GDM1 (cell line): ENCODE measurements at regions not wholly inside any gene's neighbourhood (a gene's known extent, or its start where the extent isn't known, plus 50 kb on each side); places are given as distances from the start of the nearest gene placed in this dataset.
A peak's percentile ranks its signal among the peaks of the same experiment; 100 is the strongest.
"Not testable (repeated sequence)": the region's sequence is repeated elsewhere in the genome, so short reads cannot be mapped to it uniquely, and the experiment has no call there.

Source experiments
- DNase-seq: peaks from one replicate; lab custom pipeline; 2025; lab: John Stamatoyannopoulos, UW

DNA sequence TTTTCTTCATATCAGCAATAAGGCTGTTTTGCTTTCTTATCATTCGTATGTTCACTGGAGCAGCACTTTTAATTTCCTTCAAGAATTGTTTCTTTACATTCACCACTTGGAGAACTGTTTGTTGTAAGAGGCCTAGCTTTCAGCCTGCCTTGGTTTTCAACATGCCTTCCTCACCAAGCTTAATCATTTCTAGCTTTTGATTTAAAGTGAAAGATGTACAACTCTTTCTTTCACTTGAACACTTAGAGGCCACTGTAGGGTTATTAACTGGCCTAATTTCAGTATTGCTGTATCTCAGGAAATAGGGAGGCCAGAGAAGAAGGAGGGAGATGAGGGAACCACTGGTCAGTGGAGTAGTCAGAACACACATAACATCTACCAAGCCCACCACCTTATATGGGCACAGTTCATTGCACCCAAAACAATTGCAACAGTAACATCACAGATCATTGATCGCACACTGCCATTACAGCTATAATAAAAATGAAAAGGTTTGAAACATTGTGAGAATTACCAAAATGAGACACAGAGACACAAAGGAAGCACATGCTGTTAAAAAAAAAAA is 181.4 kb upstream of the TUBA3C start:
- DNase-seq = no peak

- not testable (repeated sequence) for DNase-seq
These were observed 178.1 kb upstream of the TUBA3C start for GRCh38 chr13:19359697-19360096.

DNA sequence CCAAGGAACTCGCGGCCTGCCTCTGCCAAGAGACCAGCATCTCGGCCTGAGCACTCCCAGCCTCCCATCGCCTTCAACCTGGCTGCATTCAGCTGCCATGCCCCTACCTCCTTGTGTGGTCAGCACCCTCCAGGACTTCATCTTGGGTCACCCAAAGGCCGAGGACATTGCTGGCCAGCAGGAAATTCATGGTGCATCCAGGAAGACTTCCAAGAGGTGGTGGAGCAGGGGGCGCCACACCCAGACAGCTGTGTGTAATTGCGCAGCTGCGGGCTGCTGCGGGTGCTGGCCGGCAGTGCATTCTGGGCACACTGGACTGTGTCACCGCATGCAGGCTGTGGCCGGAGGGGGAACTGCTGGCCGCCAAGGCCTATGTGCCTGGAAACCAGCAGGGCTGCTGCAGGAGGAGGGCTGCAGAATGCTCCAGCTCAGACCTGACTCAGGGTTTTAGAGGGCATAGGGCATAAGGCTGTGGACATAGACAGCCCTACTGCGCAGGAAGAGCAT is 164.3 kb upstream of the TUBA3C start:
- DNase-seq = no peak

- no peak for DNase-seq
These were observed 163.5 kb upstream of the TUBA3C start for GRCh38 chr13:19345158-19345557.

GRCh38 chr13:19344585-19345120 is 163.0 kb upstream of the TUBA3C start:
- DNase-seq = not testable (repeated sequence)

DNA sequence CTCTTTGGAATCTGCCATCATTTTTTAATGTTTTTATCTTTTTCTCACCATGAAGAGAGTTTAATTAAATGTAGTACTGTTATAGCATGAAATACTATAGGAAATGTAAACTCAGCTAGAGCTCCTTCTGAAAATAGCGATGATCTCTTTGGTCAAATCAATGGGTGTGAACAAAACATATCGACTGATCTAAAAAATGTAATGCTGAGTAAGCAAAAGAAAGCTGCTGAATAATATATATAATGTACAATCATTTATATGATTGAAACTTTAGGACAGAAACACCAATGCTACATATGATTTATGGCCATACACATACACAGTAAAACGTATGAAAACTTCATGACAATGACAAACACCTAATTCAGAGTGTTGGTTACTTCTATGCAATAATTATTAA is 150.8 kb upstream of the TUBA3C start:
- DNase-seq = no peak

GRCh38 chr13:19329365-19329764 is 147.7 kb upstream of the TUBA3C start:
- DNase-seq = no peak

- no peak for DNase-seq
These were observed 142.7 kb upstream of the TUBA3C start for GRCh38 chr13:19324325-19324724.

GRCh38 chr13:19321222-19321621 is 139.6 kb upstream of the TUBA3C start:
- DNase-seq = no peak

DNA sequence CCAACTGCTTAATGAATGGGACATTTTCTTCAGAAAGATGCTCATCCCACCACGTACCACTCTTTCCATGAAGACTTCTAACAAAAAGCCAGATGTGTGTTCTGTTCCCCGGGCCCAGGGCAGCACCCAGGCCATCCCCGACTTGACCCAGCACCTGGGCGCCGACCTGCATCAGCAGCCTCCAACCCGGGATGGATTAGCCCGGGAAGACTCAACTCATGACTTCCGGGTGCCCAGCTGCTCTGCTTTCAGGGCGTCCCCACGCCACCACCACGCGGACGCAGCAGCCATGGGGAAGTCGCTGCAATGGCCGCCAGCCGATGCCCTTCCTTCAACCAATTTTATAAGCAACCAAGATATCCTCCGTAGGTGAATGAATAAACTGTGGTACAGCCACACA is 123.8 kb upstream of the TUBA3C start:
- no peak for DNase-seq

GRCh38 chr13:19289180-19289579 is 107.6 kb upstream of the TUBA3C start:
- DNase-seq = no peak

GRCh38 chr13:19283836-19284235 is 102.2 kb upstream of the TUBA3C start:
- no peak for DNase-seq

DNA sequence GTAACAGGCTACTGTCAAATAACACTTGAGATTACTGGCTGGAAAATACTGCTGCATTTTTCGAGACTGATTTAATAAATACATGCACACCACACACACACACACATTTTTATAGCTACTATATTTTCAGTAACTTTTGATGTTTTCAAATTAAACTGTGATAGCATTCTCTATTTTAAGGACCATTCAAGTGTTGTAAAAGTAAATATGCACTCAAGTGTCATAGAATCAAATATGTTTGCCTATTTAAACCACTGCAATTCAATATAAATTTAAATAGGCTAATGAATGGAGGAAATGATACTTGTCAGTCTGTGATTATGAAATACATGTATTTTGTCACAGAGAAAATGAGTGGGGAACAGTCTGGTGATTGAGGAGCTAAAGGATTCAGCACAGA is 86.7 kb upstream of the TUBA3C start:
- no peak for DNase-seq

DNA sequence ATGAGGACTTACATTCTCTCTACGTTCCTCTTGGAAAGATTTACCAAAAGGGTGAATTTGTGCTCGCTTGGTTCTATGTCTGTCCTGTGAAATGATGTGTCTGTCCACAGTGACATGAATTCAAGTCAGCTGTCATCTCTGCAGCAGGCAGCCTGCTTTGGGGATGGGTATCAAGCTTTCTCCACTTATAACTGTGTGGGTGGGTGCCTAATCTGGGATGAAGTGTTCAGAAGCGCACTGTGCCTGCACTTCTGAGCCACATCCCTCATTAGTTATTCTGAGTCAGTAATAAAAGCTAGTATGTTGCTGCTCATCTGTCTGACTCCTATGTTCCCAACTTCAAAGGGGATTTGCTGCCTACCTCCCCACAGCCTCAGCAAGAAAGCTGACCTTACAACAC is 86.1 kb upstream of the TUBA3C start:
- no peak for DNase-seq

- DNase-seq = peak; percentile 11
These were observed 85.4 kb upstream of the TUBA3C start for GRCh38 chr13:19266979-19267378.

DNA sequence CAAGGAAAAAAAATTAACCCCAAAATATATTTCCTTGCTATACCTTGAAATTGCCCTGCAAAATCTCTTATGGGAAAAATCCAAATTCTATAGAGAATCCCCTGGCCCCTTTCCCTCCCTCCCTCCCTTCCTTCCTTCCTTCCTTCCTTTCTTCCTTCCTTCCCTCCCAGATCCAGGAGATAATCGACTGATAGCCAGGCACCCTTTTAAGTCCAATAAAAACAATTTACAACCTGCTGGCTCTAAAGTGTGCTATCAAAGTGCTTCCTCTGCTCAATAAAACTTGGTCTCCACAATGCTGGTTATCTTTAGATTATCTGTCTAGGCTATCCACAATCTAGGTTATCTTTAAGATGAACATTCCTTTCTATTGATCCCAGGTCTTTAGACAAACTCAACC is 83.1 kb upstream of the TUBA3C start:
- DNase-seq = no peak

- DNase-seq = no peak
These were observed 70.8 kb upstream of the TUBA3C start for GRCh38 chr13:19252381-19252780.

DNA sequence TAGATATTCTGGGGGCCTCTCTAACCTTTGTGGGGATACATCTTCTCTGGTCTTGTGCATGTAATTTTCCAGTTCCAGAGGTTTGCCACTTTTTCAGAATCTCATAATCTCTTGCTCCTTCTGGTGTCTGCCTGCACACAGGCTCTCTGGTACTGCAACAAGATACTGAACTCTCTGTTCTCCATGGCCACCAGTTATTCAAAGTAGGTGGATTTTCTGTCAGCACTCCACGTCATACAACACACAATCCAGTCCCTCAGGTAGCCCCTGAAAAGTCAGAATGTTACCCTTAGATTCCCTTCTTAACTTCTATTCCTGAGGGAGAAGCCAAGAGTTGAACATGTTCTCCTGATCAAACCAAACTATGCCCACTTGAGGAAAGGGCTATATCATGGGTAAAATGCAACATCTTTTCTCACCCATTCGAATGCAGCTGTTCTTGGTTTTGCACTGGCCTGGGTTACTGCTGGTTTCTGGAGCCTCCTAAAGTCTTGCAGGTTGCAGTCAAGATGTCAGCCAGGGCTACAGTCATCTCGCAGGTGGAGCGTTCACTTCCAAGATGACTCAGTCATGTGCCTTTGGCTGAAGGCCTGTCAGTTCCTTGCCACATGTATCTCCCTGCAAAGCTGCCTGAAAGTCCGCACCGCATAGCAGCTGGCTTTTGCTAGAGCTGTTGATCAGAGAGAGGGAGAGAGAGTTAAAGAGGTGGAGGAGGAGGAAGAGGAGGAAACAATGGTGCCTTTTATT is 57.7 kb upstream of the TUBA3C start:
- no peak for DNase-seq
